Stimulated activated naive CD8-positive, alpha-beta T cell treated with anti-CD3 and anti-CD28 coated beads, Interleukin-15, Interleukin-2, amounts not matched to agents 100 ng/mL and 50 ng/mL, for 24 hours (primary cell): ENCODE measurements at regions not wholly inside any gene's neighbourhood (a gene's known extent, or its start where the extent isn't known, plus 50 kb on each side); places are given as distances from the start of the nearest gene placed in this dataset.

Source experiments
- H3K27ac Mint-ChIP-seq: one replicate; pipeline ENCODE4 v1.8.0; 2021; ENCODE audit warnings: mild to moderate bottlenecking, mixed read lengths
- H3K27me3 Mint-ChIP-seq: one replicate; pipeline ENCODE4 v1.8.0; 2021; ENCODE audit warnings: mixed read lengths
- H3K36me3 Mint-ChIP-seq: one replicate; pipeline ENCODE4 v1.8.0; 2021; ENCODE audit warnings: low read depth, mixed read lengths
- H3K4me1 Mint-ChIP-seq: one replicate; pipeline ENCODE4 v1.8.0; 2021; ENCODE audit warnings: low read depth, mixed read lengths
- H3K4me3 Mint-ChIP-seq: one replicate; pipeline ENCODE4 v1.8.0; 2021; ENCODE audit warnings: mild to moderate bottlenecking, mixed read lengths
- H3K9me3 Mint-ChIP-seq: one replicate; pipeline ENCODE4 v1.8.0; 2021; ENCODE audit warnings: mixed read lengths

- no peaks in the 10 kb centered on the region for H3K9me3 Mint-ChIP-seq
- no peaks in the 10 kb centered on the region for H3K4me1 Mint-ChIP-seq
- no peak overlapping the region for H3K4me3 Mint-ChIP-seq
- no peak overlapping the region for H3K27ac Mint-ChIP-seq
- no peaks in the 10 kb centered on the region for H3K36me3 Mint-ChIP-seq
- no peaks in the 10 kb centered on the region for H3K27me3 Mint-ChIP-seq
Observed at GRCh38 chr2:53455094-53455493, 312.5 kb upstream of the CHAC2 start.

GRCh38 chr2:53452957-53453748 lies 314.5 kb upstream of the CHAC2 start:
- Mint-ChIP-seq H3K9me3 (no peaks in the 10 kb centered on the region), H3K27me3 (no peaks in the 10 kb centered on the region), H3K27ac (no peak overlapping the region), H3K4me1 (no peaks in the 10 kb centered on the region), H3K4me3 (no peak overlapping the region), H3K36me3 (no peaks in the 10 kb centered on the region)

GRCh38 chr2:53452400-53452799 lies 315.2 kb upstream of the CHAC2 start:
- H3K27ac Mint-ChIP-seq = no peak overlapping the region
- H3K27me3 Mint-ChIP-seq = no peaks in the 10 kb centered on the region
- H3K9me3 Mint-ChIP-seq = no peaks in the 10 kb centered on the region
- no peaks in the 10 kb centered on the region for H3K4me1 Mint-ChIP-seq
- no peak overlapping the region for H3K4me3 Mint-ChIP-seq
- no peaks in the 10 kb centered on the region for H3K36me3 Mint-ChIP-seq

- no peak overlapping the region for H3K27ac Mint-ChIP-seq
- H3K36me3 Mint-ChIP-seq = no peaks in the 10 kb centered on the region
- H3K4me3 Mint-ChIP-seq = no peak overlapping the region
- H3K27me3 Mint-ChIP-seq = no peaks in the 10 kb centered on the region
- no peaks in the 10 kb centered on the region for H3K9me3 Mint-ChIP-seq
- no peaks in the 10 kb centered on the region for H3K4me1 Mint-ChIP-seq
Observed at GRCh38 chr2:53450923-53451322, 316.7 kb upstream of the CHAC2 start.

GRCh38 chr2:53448591-53448990 lies 319.0 kb upstream of the CHAC2 start:
- no peaks in the 10 kb centered on the region for H3K27me3 Mint-ChIP-seq
- H3K27ac Mint-ChIP-seq = no peak overlapping the region
- H3K36me3 Mint-ChIP-seq = no peaks in the 10 kb centered on the region
- H3K9me3 Mint-ChIP-seq = no peaks in the 10 kb centered on the region
- H3K4me3 Mint-ChIP-seq = no peak overlapping the region
- no peaks in the 10 kb centered on the region for H3K4me1 Mint-ChIP-seq

- no peak overlapping the region for H3K27ac Mint-ChIP-seq
- H3K9me3 Mint-ChIP-seq = no peaks in the 10 kb centered on the region
- H3K36me3 Mint-ChIP-seq = no peaks in the 10 kb centered on the region
- H3K4me1 Mint-ChIP-seq = no peaks in the 10 kb centered on the region
- no peaks in the 10 kb centered on the region for H3K27me3 Mint-ChIP-seq
- H3K4me3 Mint-ChIP-seq = no peak overlapping the region
Observed at GRCh38 chr2:53448086-53448485, 319.5 kb upstream of the CHAC2 start.

GRCh38 chr2:53445383-53446070 lies 322.1 kb upstream of the CHAC2 start:
- Mint-ChIP-seq H3K4me3 (no peak overlapping the region), H3K27ac (no peak overlapping the region), H3K36me3 (no peaks in the 10 kb centered on the region), H3K4me1 (no peaks in the 10 kb centered on the region), H3K9me3 (no peaks in the 10 kb centered on the region), H3K27me3 (peaks cover 2% of the 10 kb centered on the region)

GRCh38 chr2:53442783-53443182 lies 324.8 kb upstream of the CHAC2 start:
- Mint-ChIP-seq H3K27me3 (peaks cover 2% of the 10 kb centered on the region), H3K27ac (no peak overlapping the region), H3K4me3 (no peak overlapping the region), H3K36me3 (no peaks in the 10 kb centered on the region), H3K4me1 (no peaks in the 10 kb centered on the region), H3K9me3 (no peaks in the 10 kb centered on the region)

- H3K4me1 Mint-ChIP-seq = no peaks in the 10 kb centered on the region
- peaks cover 2% of the 10 kb centered on the region for H3K27me3 Mint-ChIP-seq
- no peaks in the 10 kb centered on the region for H3K36me3 Mint-ChIP-seq
- H3K27ac Mint-ChIP-seq = no peak overlapping the region
- H3K9me3 Mint-ChIP-seq = no peaks in the 10 kb centered on the region
- H3K4me3 Mint-ChIP-seq = no peak overlapping the region
Observed at GRCh38 chr2:53442093-53442492, 325.5 kb upstream of the CHAC2 start.

- no peak overlapping the region for H3K4me3 Mint-ChIP-seq
- H3K27ac Mint-ChIP-seq = no peak overlapping the region
- H3K9me3 Mint-ChIP-seq = no peaks in the 10 kb centered on the region
- no peaks in the 10 kb centered on the region for H3K36me3 Mint-ChIP-seq
- no peaks in the 10 kb centered on the region for H3K4me1 Mint-ChIP-seq
- peaks cover 7% of the 10 kb centered on the region for H3K27me3 Mint-ChIP-seq
Observed at GRCh38 chr2:53438692-53439091, 328.9 kb upstream of the CHAC2 start.

GRCh38 chr2:53438100-53438499 lies 329.5 kb upstream of the CHAC2 start:
- Mint-ChIP-seq H3K27me3 (peaks cover 9% of the 10 kb centered on the region), H3K4me3 (no peak overlapping the region), H3K9me3 (no peaks in the 10 kb centered on the region), H3K36me3 (no peaks in the 10 kb centered on the region), H3K4me1 (no peaks in the 10 kb centered on the region), H3K27ac (no peak overlapping the region)

GRCh38 chr2:53437371-53437770 lies 330.2 kb upstream of the CHAC2 start:
- Mint-ChIP-seq H3K27me3 (peaks cover 6% of the 10 kb centered on the region), H3K27ac (no peak overlapping the region), H3K4me1 (no peaks in the 10 kb centered on the region), H3K9me3 (no peaks in the 10 kb centered on the region), H3K4me3 (no peak overlapping the region), H3K36me3 (no peaks in the 10 kb centered on the region)

- Mint-ChIP-seq H3K4me1 (no peaks in the 10 kb centered on the region), H3K9me3 (no peaks in the 10 kb centered on the region), H3K36me3 (no peaks in the 10 kb centered on the region), H3K27me3 (peaks cover 6% of the 10 kb centered on the region), H3K27ac (no peak overlapping the region), H3K4me3 (no peak overlapping the region)
Observed at GRCh38 chr2:53436882-53437281, 330.7 kb upstream of the CHAC2 start.

GRCh38 chr2:53435610-53436009 lies 332.0 kb upstream of the CHAC2 start:
- Mint-ChIP-seq H3K36me3 (no peaks in the 10 kb centered on the region), H3K4me1 (no peaks in the 10 kb centered on the region), H3K9me3 (no peaks in the 10 kb centered on the region), H3K4me3 (no peak overlapping the region), H3K27me3 (peaks cover 6% of the 10 kb centered on the region), H3K27ac (no peak overlapping the region)

GRCh38 chr2:53434466-53434865 lies 333.1 kb upstream of the CHAC2 start:
- H3K9me3 Mint-ChIP-seq = no peaks in the 10 kb centered on the region
- H3K4me3 Mint-ChIP-seq = no peak overlapping the region
- no peaks in the 10 kb centered on the region for H3K4me1 Mint-ChIP-seq
- H3K27ac Mint-ChIP-seq = no peak overlapping the region
- H3K36me3 Mint-ChIP-seq = no peaks in the 10 kb centered on the region
- H3K27me3 Mint-ChIP-seq = peaks cover 6% of the 10 kb centered on the region

GRCh38 chr2:53432936-53433335 lies 334.7 kb upstream of the CHAC2 start:
- Mint-ChIP-seq H3K4me1 (no peaks in the 10 kb centered on the region), H3K9me3 (no peaks in the 10 kb centered on the region), H3K4me3 (no peak overlapping the region), H3K36me3 (no peaks in the 10 kb centered on the region), H3K27ac (no peak overlapping the region), H3K27me3 (peaks cover 10% of the 10 kb centered on the region)
